Activated T-helper 9 cell treated with anti-CD3 and anti-CD28 coated beads, Interleukin-2, amount 50 U/mL, for 16 hours (primary cell): ENCODE measurements at regions not wholly inside any gene's neighbourhood (a gene's known extent, or its start where the extent isn't known, plus 50 kb on each side); places are given as distances from the start of the nearest gene placed in this dataset.
"Not testable (repeated sequence)": the region's sequence is repeated elsewhere in the genome, so short reads cannot be mapped to it uniquely, and the experiment has no call there.

ENCODE experiments used
- DNase-seq: peaks from one replicate; pipeline ENCODE4 v3.0.0-alpha.2; 2020; ENCODE audit warnings: low read depth

DNA sequence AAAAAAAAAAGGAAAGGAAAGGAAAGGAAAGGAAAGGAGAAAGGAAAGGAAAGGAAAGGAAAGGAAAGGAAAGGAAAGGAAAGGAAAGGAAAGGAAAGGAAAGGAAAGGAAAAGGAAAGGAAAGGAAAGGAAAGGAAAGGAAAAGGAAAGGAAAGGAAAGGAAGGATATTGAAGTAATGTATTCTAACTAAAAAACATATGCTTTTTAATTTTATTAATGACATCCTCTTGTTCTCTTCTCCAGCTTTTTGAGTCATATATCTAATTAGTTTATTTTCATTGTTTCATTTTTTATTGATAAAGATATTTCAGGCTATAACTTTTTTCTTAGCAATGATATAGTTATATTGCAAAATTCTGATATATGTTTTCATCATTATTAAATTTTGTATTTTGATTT, 585.8 kb upstream of the ARID1B start:
- not testable (repeated sequence) for DNase-seq

DNA sequence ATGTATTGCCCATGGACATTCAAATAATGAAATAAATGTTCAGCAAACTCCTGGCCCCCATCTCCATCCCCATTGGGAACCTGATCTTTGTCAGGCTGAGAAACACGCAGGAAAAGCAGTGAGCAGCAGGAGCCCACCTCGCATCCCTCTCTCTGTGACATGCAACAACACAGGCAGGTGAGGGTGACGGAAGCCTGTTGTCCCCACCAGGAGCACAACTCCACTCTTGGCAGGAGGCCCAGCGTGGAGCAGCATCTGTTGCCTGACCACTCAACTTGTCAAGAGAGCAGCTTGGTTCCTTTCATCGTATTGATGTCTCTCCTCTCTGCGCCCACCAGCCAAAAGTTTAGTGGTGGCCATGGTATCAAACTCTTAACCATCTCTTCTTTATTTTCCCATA, 586.9 kb upstream of the ARID1B start:
- no peak for DNase-seq

DNA sequence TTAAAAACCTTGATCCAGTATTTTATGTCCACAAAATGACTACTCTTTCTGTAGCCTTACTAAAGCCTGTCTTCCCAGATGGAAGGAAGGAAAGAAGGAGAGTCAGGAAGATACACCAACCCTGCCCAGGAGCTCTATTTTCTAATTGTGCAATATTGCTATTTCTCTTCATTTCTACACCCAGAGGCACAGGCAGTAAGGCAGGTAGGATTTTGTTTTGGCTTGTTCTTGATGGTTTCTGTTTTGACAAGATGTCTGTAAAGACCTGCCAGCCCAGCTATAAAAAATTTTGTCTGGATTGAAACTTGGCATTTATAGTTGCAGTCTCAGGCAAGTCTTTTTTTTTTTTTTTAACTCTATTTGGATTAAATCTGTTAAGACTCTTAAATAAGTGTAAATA, 587.5 kb upstream of the ARID1B start:
- no peak for DNase-seq

DNA sequence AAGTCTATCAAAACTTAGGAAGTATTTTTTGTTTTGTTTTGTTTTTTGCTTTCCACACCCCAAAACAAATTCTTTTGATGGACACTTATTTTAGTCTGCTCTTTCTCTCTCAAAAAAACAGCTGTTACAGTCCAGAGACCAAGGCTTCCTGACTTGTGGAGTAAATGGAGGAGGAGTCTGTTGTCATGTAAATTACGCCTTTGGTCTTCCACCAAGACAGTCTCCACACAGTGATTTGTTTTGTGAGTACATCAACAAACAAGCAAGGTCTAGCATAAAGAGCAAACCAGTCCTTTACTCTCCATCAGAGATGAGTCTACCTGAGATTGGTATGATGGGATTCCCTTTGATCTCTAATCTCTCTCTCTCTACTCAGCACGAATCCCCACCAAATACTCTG, 588.0 kb upstream of the ARID1B start:
- no peak for DNase-seq

DNA sequence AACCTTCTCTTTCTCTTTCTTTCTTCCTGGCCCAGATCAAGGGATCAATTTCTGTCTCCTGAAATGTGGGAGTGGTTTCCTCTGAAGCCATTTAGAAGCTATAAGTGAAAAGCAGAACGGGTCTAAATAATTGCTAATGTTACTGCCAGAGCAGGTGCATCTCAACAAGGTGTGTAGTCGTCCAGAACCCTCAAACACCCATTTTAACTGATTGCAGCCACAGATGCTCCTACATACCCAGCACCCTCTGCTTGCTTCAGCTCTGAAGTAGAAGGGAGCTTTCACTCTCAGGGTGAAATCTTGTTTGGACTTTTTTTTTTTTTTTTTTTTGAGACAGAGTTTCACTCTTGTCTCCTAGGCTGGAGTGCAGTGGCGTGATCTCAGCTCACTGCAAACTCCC, 592.1 kb upstream of the ARID1B start:
- no peak for DNase-seq

DNA sequence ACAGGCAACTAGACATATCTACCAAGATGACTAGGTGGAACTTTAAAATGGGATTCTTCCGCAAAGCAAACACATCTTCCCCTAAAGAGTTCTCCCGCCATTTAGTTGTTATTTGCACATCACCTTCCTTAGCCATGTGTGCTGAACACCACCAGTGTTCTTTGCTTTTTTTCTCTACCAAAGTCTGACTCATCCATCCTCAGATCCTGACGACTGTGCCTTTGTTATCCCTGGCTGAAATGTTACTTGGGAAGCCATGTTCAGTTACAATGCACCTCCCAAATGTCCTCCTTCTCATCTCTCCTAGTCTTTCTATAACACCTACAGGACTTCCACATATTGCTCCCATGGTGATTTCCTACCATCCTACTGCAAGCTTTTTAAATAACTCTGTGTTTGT, 593.5 kb upstream of the ARID1B start:
- DNase-seq = no peak

DNA sequence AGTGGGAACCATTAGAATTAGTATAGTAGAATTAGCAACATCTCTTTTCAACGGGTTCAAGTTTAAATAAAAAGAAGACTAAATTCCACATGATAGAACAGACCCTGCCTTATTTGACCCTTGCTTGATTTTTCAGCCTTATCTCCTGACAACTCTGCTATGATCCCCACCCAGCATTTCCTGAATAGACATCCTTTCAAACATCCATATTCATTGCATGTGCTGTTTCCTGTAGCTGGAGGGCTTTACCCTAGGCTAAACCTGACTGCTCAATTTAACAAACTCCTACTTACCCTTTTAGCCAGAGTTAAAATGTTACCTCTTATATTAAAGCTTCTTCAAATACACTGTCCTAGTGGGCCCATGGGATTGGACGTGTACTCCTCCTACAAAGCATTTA, 594.8 kb upstream of the ARID1B start:
- DNase-seq = no peak

DNA sequence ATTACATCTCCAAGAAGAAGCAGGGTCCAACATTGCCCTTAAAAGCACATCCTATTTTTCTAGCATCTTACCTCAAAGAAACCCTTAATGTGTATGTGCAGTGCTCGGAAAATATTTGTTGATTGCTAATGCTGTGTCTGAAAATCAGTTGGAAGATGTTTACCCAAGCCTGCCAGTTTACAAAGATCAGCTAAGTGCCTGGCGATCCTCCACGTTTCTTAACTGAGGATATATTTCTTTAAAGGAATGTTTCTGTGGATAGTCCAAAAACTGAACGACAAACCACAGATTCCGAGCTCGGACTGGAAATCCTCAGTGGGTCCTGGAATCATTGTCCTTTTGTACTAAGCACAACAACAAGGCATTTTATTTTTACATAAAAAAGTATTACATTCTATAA, 595.7 kb upstream of the ARID1B start:
- no peak for DNase-seq

DNA sequence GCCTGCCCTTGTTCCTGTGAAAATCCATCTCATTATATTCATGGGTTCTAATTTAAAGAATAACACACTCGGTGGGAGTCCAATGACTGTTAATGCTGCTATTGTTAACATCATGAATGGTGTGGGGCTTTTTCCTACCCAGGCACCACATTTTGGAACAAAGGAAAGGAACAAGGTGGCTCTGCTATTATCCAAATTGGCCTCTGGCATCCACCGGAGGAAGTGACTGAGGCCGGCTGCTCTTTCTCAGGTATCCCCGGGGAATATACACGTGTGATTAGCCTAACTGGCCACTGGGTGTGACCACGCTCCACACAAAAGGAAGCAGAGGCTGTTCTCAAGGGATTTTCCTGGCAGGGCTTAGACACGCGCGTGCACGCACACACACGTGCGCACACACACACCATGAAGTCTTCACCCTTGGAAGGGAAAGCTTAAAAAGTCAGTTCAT, 601.2 kb upstream of the ARID1B start:
- DNase-seq = no peak

DNA sequence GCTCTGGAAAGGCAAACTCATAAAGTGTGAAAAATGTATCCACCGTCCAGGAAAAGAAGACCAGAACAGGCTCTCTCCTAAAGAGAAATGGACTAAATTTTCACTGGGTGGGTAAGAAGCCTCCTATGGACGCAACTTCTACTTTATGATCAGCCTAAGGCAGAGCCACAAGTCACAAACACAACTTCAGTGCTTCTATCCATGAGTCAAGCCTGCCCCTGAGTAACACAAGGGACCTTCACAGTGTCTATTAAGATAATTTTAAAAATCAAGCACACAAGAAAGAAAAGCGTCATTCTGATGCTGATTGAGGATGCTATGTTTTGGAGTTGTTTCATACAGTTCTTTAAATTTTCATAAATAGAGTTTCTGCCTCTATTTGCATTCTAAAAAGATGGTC, 601.7 kb upstream of the ARID1B start:
- DNase-seq = no peak

DNA sequence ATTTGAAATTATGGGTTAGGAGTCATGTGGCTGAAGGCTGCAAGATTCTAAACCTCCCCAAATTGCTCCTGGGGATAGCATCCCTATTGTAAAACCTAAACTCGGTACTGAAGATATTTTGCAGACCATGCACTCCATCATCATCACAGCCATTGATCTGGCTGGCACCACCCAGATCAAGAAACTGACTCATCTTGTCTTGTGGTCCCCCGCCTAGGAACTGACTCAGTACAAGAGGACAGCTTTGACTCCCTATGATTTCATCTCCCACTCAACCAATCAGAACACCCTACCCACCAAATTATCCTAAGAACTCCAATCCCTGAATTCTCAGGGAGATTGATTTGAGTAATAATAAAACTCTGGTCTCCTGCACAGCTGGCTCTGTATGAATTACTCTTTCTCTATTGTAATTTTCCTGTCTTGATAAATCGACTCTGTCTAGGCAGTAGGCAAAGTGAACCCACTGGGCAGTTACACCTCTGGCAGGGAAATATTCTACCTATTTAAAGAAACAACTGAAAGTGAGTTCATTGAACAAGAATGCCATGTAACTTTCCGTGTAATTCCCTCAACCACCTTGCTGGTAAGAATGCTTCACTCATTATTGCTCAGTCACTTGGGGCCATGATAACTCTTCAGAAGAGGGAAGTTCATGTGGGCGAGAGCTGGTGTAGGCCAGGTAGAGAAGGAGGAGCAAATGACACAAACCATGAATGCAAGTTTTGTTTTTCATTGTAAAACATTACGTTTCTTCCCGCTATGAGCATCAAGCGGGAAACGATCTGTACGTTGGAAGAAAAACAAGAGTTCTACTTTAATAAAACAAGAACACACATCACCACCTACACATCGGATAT, 602.9 kb upstream of the ARID1B start:
- DNase-seq = peak; percentile 7

DNA sequence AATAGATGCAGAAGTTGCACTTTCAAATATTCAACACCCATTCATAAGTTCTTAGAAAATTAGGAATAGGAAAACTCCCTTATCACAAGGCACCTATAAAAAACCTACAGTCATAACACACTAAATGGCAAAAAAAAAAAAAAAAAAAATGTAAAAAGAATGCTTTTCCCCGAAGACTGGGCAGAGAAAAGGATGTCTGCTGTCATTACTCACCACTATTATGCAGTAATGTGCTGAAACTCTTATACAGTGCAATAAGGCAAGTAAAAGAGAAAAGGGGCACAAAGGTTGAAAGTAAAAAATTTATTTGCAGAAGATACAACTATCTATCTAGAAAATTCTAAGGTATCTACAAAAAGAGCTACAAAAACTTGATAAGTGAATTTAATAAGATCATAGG, 607.8 kb upstream of the ARID1B start:
- no peak for DNase-seq

DNA sequence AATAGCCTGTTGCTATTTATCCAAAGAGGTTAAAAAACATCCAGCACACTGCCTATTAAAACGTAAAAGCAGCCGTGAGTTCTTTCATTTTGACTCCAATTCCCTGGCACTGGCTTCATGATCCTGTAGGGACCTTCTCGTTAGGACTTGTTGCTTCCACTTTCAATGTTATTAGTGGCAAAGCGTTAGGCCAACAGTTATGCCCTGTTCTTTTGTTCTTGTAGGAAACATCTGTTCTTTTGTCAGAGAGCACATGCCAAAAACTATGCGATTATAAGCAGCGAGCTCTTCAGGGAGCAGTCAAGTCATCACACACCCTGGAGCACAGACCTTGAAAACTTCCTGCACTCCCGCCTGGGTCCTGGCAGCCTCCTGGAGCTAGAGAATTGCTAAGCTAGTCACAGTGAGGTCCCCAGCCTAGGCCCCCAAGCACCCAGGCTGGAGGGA, 609.5 kb upstream of the ARID1B start:
- no peak for DNase-seq

DNA sequence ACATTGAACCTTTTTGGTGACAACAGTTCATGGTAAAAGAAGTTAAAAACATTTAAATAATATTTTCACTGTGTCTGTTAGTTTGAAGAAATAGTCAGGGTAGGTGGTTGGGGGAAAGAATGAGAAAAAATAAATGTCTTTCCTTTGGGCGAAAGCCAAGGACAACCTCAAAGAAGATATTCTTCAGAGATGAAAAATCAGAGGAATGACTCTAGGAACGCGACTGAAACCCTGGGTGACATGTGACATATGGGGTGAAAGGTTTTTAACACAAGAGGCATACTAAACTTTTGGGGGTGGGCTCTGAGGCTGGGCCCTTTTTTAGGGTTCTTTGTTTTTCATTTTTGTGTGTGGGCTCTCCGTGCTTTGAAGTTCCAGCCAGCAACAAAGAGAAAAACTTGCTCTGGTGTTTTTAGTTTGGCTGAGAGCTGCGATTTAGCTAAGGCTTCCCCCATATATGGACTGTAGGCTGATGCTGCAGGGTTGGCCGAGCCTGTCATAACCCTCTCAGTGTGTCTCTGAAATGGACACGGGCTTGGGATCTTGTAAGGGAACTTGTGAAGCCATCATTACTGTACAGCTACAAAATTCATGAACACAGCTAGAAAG, 610.1 kb upstream of the ARID1B start:
- no peak for DNase-seq

DNA sequence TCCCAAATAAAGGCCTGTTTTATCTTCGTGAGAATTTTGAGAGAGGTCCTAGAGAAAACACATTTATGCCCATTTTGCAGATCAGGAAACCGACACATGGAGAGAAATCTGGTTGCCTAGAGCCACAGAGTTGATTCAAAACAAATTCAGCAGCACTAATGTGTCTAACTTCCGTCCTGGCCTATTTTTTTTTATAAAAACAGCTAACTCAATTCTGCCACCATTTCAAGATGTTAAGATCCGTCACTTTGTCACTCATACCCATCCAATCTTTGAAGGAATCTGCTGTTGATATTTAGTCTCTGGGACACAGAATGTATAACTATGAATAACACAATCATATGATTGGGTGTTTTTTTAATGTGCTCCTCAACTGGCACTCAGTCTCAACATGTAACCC, 611.1 kb upstream of the ARID1B start:
- no peak for DNase-seq

DNA sequence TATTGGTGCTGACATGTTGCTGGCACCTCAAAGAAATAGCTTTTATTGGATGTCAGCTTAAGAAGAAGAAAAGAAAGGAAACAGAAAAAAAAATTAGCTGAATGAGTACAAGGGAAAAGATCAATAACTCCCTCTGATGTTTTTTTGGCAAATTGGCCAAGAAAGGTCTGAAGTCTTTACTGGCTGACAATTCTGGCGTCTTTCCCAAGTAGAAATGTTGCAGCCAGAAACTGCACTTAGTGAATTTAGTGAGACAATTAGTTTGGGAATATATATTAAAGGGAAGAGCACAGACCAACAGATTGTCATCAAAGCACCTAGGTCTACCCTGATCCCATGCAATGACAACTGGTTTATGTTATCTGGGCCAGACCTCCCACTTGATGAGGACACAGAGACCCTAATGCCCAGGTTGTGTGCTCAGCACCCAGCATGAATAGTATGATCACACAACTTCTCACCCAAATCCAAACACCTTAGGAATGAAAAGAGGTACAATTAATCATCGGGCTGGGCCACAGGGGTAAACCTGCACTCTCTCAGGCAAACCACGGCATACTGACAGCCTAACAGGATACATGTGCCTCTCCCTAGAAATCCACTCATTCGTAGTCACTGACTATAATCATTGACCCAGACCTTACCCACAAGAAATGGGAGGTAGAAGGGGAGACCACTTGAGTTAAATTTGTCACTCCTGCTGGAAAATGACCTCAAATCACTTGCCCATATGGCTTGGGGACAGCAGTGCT, 612.3 kb upstream of the ARID1B start:
- no peak for DNase-seq

DNA sequence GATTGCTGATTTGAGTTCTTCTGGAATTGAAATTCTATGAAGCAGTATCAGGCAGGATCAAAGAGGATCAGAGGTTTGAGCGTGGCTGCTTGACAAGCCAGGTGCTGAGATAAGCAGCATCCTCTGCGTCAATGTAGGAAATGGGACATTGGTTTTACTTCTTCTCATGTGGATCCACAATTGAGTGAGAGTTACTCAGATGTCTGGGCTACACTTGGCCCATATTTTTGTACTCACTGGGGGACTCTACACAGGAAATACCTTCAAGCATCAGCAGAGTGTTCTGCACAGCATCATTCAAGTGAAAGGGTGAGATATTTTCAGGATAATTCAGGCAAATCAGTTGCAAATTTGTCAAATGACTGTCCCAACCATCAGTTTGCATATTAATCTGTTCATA, 613.9 kb upstream of the ARID1B start:
- no peak for DNase-seq

DNA sequence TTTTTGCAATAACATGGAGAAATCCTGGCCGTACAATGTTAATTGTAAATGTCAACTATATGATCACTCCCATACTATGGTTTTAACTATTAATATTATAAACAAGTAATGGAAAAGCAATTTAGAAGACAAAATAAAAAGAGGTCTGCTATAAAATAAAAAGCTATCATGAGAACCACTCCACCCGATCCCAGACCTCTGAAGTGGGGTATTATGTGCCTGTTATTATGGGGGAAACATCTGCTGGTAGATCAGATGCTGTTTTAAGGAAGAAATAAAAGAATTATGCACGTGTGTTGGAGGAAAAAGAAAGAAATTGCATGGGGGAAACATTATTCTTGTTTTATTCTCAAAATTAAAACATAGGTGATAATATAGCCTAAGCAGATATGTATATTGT, 615.7 kb upstream of the ARID1B start:
- no peak for DNase-seq

DNA sequence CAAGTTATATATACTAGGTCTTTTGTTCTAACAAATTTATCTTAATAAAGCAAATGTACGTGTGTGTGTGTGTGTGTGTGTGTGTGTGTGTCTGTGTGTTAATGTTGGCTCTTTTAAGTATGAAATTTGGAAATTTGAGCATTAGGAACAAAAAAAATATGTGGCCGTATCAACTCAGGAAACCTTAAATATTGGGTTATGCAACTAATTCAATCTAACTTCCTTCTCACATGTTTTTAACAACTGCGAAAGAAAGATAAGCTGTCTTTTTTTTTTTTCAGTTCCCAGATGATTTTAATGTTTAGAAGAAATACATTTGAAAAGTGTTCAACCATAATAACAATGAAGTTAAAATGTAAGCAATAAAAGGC, 616.4 kb upstream of the ARID1B start:
- DNase-seq = no peak

DNA sequence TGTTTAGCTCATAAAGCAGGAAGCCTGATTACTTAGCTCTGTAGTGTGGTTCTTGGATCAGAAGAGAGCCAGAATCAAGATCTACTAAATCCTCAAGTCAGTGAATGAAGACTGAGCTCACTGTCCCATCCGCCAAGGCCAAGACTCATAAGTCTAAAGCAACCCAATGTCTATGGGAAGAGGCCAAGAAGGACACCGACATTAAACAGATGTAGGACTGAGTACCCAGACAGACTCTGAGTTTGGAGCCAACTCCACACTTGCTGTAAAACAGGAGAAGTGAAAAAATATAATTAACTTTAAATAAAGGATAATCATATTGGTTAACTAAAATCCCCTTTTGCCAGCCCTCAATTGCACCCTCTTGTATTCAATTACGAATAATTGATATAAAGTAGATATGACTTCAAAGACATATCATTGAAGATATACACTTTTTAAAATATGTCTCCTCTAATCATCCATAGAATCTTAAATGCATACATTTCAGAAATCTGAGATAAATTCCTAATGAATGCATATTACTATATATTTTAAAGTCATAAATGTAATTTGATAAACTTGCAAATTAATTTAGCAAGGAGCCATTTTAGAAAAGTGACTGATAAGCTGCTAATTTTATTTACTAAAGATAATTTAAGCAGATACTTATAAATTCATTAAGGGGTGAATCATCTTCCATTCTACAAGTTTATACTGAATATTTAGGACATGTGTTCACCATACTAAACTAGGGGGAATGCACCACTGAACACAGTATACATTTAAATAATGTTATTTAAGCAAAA, 617.0 kb upstream of the ARID1B start:
- DNase-seq = no peak

DNA sequence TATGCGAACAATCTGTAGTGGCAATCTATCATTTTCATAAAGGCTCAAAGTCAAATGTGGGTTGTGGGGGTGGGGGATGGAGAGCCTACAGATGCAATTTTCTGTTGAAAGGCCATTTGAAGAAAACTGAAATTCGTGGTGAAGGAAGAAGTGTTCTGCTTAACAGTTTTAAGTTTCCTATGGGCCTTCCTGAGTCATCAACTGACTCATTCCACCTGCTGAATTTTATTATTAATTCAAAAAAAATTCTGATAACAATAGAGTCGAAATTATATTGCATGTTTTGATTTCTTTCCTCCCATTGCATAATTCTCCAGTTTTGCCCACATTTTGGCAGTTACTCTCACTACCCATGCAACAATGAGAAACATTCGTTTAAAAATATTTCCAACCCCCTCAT, 622.3 kb upstream of the ARID1B start:
- DNase-seq = no peak

DNA sequence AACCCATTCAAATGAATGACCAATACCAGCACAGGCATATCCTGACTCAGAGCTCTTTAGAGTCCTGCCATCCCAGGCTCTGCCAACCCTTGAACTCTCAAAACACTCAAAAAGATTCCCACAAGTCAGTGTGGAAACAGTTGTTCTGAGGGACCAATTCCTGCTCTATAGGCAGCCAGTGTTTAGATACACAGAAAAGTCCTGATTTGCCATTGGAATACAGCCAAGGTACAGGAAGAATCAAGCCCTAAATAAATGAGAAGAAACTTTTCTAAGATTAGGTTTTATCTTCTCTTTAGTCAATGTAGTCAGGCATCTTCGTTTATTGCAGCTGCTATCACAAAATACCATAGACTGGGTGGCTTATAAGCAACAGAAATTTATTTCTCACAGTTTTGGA, 626.8 kb upstream of the ARID1B start:
- no peak for DNase-seq
